HCT116 (cell line): ENCODE measurements at regions not wholly inside any gene's neighbourhood (a gene's known extent, or its start where the extent isn't known, plus 50 kb on each side); places are given as distances from the start of the nearest gene placed in this dataset.

ENCODE experiments used
- ATAC-seq: fragments of 200-7000 bp; cut with Tn5 transposase; 2 replicates; pipeline ENCODE4 v1.9.1; 2020; ENCODE audit warnings: mild to moderate bottlenecking, moderate library complexity
- BruUV-seq: library from RNA; stranded (reverse); fragments of 400-500 nt; replicated peaks from 2 replicates; lab custom pipeline; 2021; lab: Mats Ljungman, UMichigan
- CTCF ChIA-PET: fragments of 300-600 bp; sonication (Branson Sonifier 250); formaldehyde crosslinking; loops from one replicate; lab custom pipeline; 2021; ENCODE audit warnings: antibody characterized with exemption; lab: Charles Lee
- POLR2A ChIA-PET: fragments of 300-600, 350-600 bp; sonication (Branson Sonifier 250); formaldehyde crosslinking; loops from one replicate; lab custom pipeline; 2021; ENCODE audit warnings: antibody characterized with exemption; lab: Charles Lee
- RAD21 ChIA-PET, 2 experiments: fragments of 300-600 bp; sonication (Branson Sonifier 250); formaldehyde crosslinking; loops; one replicate each; lab custom pipeline; 2023; ENCODE audit warnings: low total read pairs in 2 of 2; ENCODE audit not compliant: uncharacterized antibody in 2 of 2, unreplicated experiment in 2 of 2, low non-redundant PET in 1 of 2; lab: Charles Lee
- DNase-seq: peaks from one replicate; pipeline ENCODE4 v3.0.0-alpha.2; 2010; ENCODE audit warnings: low read depth, low spot score
- H2AFZ ChIP-seq: fragments of 200-600 bp; shearing (Covaris generic), sonication (generic); 2 replicates; pipeline ENCODE4 v1.6.1; 2017; ENCODE audit warnings: low read depth, mixed run types, mixed read lengths, antibody characterized with exemption, low read length; ENCODE audit not compliant: poor library complexity, severe bottlenecking
- H3K27ac ChIP-seq: 2 replicates; pipeline ENCODE4 v1.5.1; 2012; ENCODE audit warnings: low read depth, low read length
- H3K27me3 ChIP-seq: fragments of 200-600 bp; sonication (generic); 2 replicates; pipeline ENCODE4 v1.6.1; 2016; ENCODE audit warnings: mixed run types, low read length, mixed read lengths; ENCODE audit not compliant: insufficient read depth
- H3K36me3 ChIP-seq, 2 experiments: fragments of 200-500 bp in 1 of 2; fragments of 200-600 bp in 1 of 2; sonication (Bioruptor generic) in 1 of 2; sonication (generic) in 1 of 2; 2 replicates each; pipeline versions ENCODE4 v1.5.1 to v1.6.1; 2014 to 2016; ENCODE audit warnings: low read length in 2 of 2, inconsistent platforms in 1 of 2, mixed read lengths in 1 of 2, mixed run types in 1 of 2; ENCODE audit not compliant: insufficient read depth in 2 of 2, control insufficient read depth in 1 of 2
- H3K4me1 ChIP-seq, 2 experiments: fragments of 200-600 bp in 1 of 2; sonication (generic) in 1 of 2; 2 replicates each; pipeline versions ENCODE4 v1.5.1 to v1.6.1; 2012 to 2017; ENCODE audit warnings: low read length in 2 of 2, inconsistent platforms in 1 of 2, mild to moderate bottlenecking in 1 of 2, mixed read lengths in 1 of 2, mixed run types in 1 of 2, moderate library complexity in 1 of 2; ENCODE audit not compliant: insufficient read depth in 2 of 2, control insufficient read depth in 1 of 2
- H3K4me2 ChIP-seq: fragments of 200-600 bp; sonication (generic); 2 replicates; pipeline ENCODE4 v1.6.1; 2017; ENCODE audit warnings: mixed run types, low read length, mixed read lengths
- H3K4me3 ChIP-seq, 2 experiments: fragments of 200-600 bp in 1 of 2; sonication (generic) in 1 of 2; replicated peaks in 1 of 2; 2 replicates each; pipeline ENCODE4 v1.5.1; 2011 to 2016; ENCODE audit warnings: low read length in 2 of 2, control low read depth in 1 of 2, low read depth in 1 of 2, mild to moderate bottlenecking in 1 of 2, mixed read lengths in 1 of 2, mixed run types in 1 of 2
- H3K79me2 ChIP-seq: fragments of 200-600 bp; sonication (generic); 2 replicates; pipeline ENCODE4 v1.6.1; 2017; ENCODE audit warnings: mild to moderate bottlenecking, mixed run types, low read length, moderate library complexity, mixed read lengths; ENCODE audit not compliant: insufficient read depth
- H3K9ac ChIP-seq: fragments of 200-600 bp; sonication (generic); 2 replicates; pipeline ENCODE4 v1.6.1; 2016; ENCODE audit warnings: low read length, mixed read lengths
- H3K9me2 ChIP-seq: fragments of 200-600 bp; sonication (generic), shearing (Covaris generic); 2 replicates; pipeline ENCODE4 v1.6.1; 2017; ENCODE audit warnings: mixed run types, mild to moderate bottlenecking, moderate library complexity; ENCODE audit not compliant: insufficient read depth
- H3K9me3 ChIP-seq, 2 experiments: fragments of 200-500 bp in 1 of 2; fragments of 200-600 bp in 1 of 2; sonication (Bioruptor generic) in 1 of 2; sonication (generic) in 1 of 2; 2 replicates each; pipeline ENCODE4 v1.6.1; 2014 to 2017; ENCODE audit warnings: low read length in 2 of 2, mixed read lengths in 2 of 2, inconsistent platforms in 1 of 2, low read depth in 1 of 2, mild to moderate bottlenecking in 1 of 2, mixed run types in 1 of 2, moderate library complexity in 1 of 2; ENCODE audit not compliant: control insufficient read depth in 1 of 2, insufficient read depth in 1 of 2
- H4K20me1 ChIP-seq: fragments of 200-600 bp; sonication (generic), shearing (Covaris generic); 2 replicates; pipeline ENCODE4 v1.6.1; 2017; ENCODE audit warnings: mixed run types, mild to moderate bottlenecking, moderate library complexity; ENCODE audit not compliant: insufficient read depth
- CBX3 ChIP-seq: IDR thresholded peaks from 2 replicates; pipeline ENCODE4 v1.6.1; 2012; ENCODE audit warnings: low read depth
- CTCF ChIP-seq, 3 experiments: fragments of 200-600 bp in 1 of 3; sonication (generic) in 1 of 3; IDR thresholded peaks in 2 of 3; conservative IDR thresholded peaks in 1 of 3; 2 replicates each; pipeline ENCODE4 v1.5.1; 2012 to 2017; ENCODE audit warnings: low read depth in 2 of 3, low read length in 2 of 3, antibody characterized with exemption in 1 of 3, borderline replicate concordance in 1 of 3, control low read depth in 1 of 3, mild to moderate bottlenecking in 1 of 3, mixed read lengths in 1 of 3, mixed run types in 1 of 3, moderate library complexity in 1 of 3; ENCODE audit not compliant: insufficient read depth in 1 of 3
- ELF1 ChIP-seq: IDR thresholded peaks from 2 replicates; pipeline ENCODE4 v1.6.1; 2012; ENCODE audit warnings: low read depth, borderline replicate concordance
- EZH2 ChIP-seq: fragments of 200-600 bp; sonication (generic); IDR thresholded peaks from 2 replicates; pipeline ENCODE4 v1.6.1; 2017; ENCODE audit warnings: antibody characterized with exemption, mixed run types
- FOSL1 ChIP-seq: IDR thresholded peaks from 2 replicates; pipeline ENCODE4 v1.6.1; 2012; ENCODE audit warnings: low read depth
- JUND ChIP-seq: IDR thresholded peaks from 2 replicates; pipeline ENCODE4 v1.6.1; 2012
- MAX ChIP-seq: IDR thresholded peaks from 2 replicates; pipeline ENCODE4 v1.6.1; 2012
- POLR2A ChIP-seq: IDR thresholded peaks from 2 replicates; pipeline ENCODE4 v1.7.0; 2011; ENCODE audit warnings: borderline replicate concordance; ENCODE audit not compliant: insufficient read depth, insufficient read length; ENCODE audit errors: extremely low read depth
- POLR2AphosphoS5 ChIP-seq: IDR thresholded peaks from 2 replicates; pipeline ENCODE4 v1.6.1; 2011; ENCODE audit warnings: mild to moderate bottlenecking, low read depth, low read length, moderate library complexity
- SIN3A ChIP-seq: IDR thresholded peaks from 2 replicates; pipeline ENCODE4 v1.6.1; 2012; ENCODE audit warnings: low read depth
- SP1 ChIP-seq: IDR thresholded peaks from 2 replicates; pipeline ENCODE4 v1.6.1; 2012; ENCODE audit warnings: low read depth
- ZFX ChIP-seq: fragments of 450-650 bp; IDR thresholded peaks from 2 replicates; pipeline ENCODE4 v1.6.1; 2017
- intact Hi-C: fragments of 100-400 bp; cut with micrococcal nuclease; formaldehyde crosslinking; loops from 2 replicates; pipeline ENCODE4 v1.10.0; 2022
- TF ChIP-seq, protein P1 (sequence below): IDR thresholded peaks from 2 replicates; pipeline ENCODE4 v1.6.1; 2011; ENCODE audit warnings: mild to moderate bottlenecking, low read length, moderate library complexity; ENCODE audit not compliant: insufficient replicate concordance; ENCODE audit errors: extremely low read depth
- TF ChIP-seq, protein P2 (sequence below): IDR thresholded peaks from 2 replicates; pipeline ENCODE4 v1.6.1; 2012

- intact Hi-C loops: no loop called here
- ATAC-seq: no peak
- H3K36me3 ChIP-seq: no peaks in the 10 kb centered on the region
- no peaks in the 10 kb centered on the region for H3K4me1 ChIP-seq
- H3K4me3 ChIP-seq: no peak overlapping the region
- no peaks in the 10 kb centered on the region for H3K27me3 ChIP-seq
- BruUV-seq: no TSS peak
- no peak overlapping the region for H3K27ac ChIP-seq
- H4K20me1 ChIP-seq: no peaks in the 10 kb centered on the region
- DNase-seq: no peak
- H3K79me2 ChIP-seq: no peaks in the 10 kb centered on the region
- H3K9ac ChIP-seq: no peak overlapping the region
- no peak overlapping the region for H2AFZ ChIP-seq
- H3K4me2 ChIP-seq: no peak overlapping the region
- CTCF ChIA-PET: no interaction called here
- TF ChIP-seq POLR2A: no peak
- RAD21 ChIA-PET: no interaction called here
- H3K9me3 ChIP-seq: no peaks in the 10 kb centered on the region
- no peaks in the 10 kb centered on the region for H3K9me2 ChIP-seq
- POLR2A ChIA-PET: no interaction called here
These were observed 180.7 kb downstream of the ETS2 start for GRCh38 chr21:38986406-38986805.

- H3K27ac ChIP-seq: no peak overlapping the region
These were observed 180.0 kb downstream of the ETS2 start for GRCh38 chr21:38985568-38986378.

More at GRCh38 chr21:38985568-38986378, 180.0 kb downstream of the ETS2 start:
- intact Hi-C loops: no loop called here
- Histone ChIP-seq H3K9me2 (no peaks in the 10 kb centered on the region), H3K4me3 (no peak overlapping the region), H3K9me3 (no peaks in the 10 kb centered on the region), H3K79me2 (no peaks in the 10 kb centered on the region), H3K4me2 (no peak overlapping the region)
- RAD21 ChIA-PET: no interaction called here
- TF ChIP-seq, protein P1, sequence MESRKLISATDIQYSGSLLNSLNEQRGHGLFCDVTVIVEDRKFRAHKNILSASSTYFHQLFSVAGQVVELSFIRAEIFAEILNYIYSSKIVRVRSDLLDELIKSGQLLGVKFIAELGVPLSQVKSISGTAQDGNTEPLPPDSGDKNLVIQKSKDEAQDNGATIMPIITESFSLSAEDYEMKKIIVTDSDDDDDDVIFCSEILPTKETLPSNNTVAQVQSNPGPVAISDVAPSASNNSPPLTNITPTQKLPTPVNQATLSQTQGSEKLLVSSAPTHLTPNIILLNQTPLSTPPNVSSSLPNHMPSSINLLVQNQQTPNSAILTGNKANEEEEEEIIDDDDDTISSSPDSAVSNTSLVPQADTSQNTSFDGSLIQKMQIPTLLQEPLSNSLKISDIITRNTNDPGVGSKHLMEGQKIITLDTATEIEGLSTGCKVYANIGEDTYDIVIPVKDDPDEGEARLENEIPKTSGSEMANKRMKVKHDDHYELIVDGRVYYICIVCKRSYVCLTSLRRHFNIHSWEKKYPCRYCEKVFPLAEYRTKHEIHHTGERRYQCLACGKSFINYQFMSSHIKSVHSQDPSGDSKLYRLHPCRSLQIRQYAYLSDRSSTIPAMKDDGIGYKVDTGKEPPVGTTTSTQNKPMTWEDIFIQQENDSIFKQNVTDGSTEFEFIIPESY: no peak
- TF ChIP-seq POLR2A: no peak
- no peak for TF ChIP-seq SIN3A
- no peak for TF ChIP-seq POLR2AphosphoS5
- TF ChIP-seq MAX: no peak
- no peak for TF ChIP-seq CTCF (IDR thresholded peaks at IDR 0.05 in 2 of 3, conservative IDR thresholded peaks at IDR 0.05 in 1 of 3; ENCODE audit: borderline replicate concordance in 1 of 3, insufficient read depth in 1 of 3, low read depth in 2 of 3, low read length in 2 of 3)
- TF ChIP-seq CBX3: no peak
- TF ChIP-seq JUND: no peak
- TF ChIP-seq FOSL1: no peak
- no peak for TF ChIP-seq ELF1
- no peak for TF ChIP-seq ZFX
- TF ChIP-seq SP1: no peak
- no peak for TF ChIP-seq EZH2
- TF ChIP-seq, protein P2, sequence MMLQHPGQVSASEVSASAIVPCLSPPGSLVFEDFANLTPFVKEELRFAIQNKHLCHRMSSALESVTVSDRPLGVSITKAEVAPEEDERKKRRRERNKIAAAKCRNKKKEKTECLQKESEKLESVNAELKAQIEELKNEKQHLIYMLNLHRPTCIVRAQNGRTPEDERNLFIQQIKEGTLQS: no peak
- TF ChIP-seq, all 23 proteins: peak for 0
- Histone ChIP-seq H2AFZ (no peak overlapping the region), H3K4me1 (no peaks in the 10 kb centered on the region), H3K9ac (no peak overlapping the region), H4K20me1 (no peaks in the 10 kb centered on the region), H3K27me3 (no peaks in the 10 kb centered on the region), H3K36me3 (no peaks in the 10 kb centered on the region)
- no TSS peak for BruUV-seq
- no peak for DNase-seq
- ChIA-PET CTCF (no interaction called here), POLR2A (no interaction called here)
- no peak for ATAC-seq
